ENCODE measurements at regions not wholly inside any gene's neighbourhood (a gene's known extent, or its start where the extent isn't known, plus 50 kb on each side); places are given as distances from the start of the nearest gene placed in this dataset.

GRCh38 chr9:12613071-12613470 lies 80.1 kb upstream of the TYRP1 start:
- Histone ChIP-seq H3K27me3 (ENCODE audit: insufficient read depth, low read length, poor library complexity) (no peaks in the 10 kb centered on the region), H2AFZ (ENCODE audit: low read depth, low read length) (no peak overlapping the region), H3K79me2 (ENCODE audit: insufficient read depth, low read length) (no peaks in the 10 kb centered on the region), H3K4me1 (ENCODE audit: insufficient read depth, low read length) (no peaks in the 10 kb centered on the region), H3K9me3 (ENCODE audit: insufficient read depth, low read length, severe bottlenecking) (no peaks in the 10 kb centered on the region), H3K4me2 (ENCODE audit: insufficient read depth, low read length) (no peak overlapping the region), H3K36me3 (ENCODE audit: insufficient read depth, low read length) (no peaks in the 10 kb centered on the region), H3K27ac (ENCODE audit: low read length) (no peak overlapping the region), H4K20me1 (ENCODE audit: insufficient read depth, low read length) (no peaks in the 10 kb centered on the region), H3K4me3 (ENCODE audit: low read depth in 1 of 2, low read length in 2 of 2) (no peak overlapping the region), H3K9ac (ENCODE audit: low read depth, low read length) (no peak overlapping the region)
- TF ChIP-seq EZH2 (IDR thresholded peaks at IDR 0.05; ENCODE audit: borderline replicate concordance, low read depth, low read length, severe bottlenecking) (no peak), CTCF (IDR thresholded peaks at IDR 0.05; ENCODE audit: borderline replicate concordance, extremely low read depth, low read length, poor library complexity, severe bottlenecking) (no peak)
- no peak for DNase-seq
- ATAC-seq (ENCODE audit: insufficient read depth, low read depth): no peak

DNA sequence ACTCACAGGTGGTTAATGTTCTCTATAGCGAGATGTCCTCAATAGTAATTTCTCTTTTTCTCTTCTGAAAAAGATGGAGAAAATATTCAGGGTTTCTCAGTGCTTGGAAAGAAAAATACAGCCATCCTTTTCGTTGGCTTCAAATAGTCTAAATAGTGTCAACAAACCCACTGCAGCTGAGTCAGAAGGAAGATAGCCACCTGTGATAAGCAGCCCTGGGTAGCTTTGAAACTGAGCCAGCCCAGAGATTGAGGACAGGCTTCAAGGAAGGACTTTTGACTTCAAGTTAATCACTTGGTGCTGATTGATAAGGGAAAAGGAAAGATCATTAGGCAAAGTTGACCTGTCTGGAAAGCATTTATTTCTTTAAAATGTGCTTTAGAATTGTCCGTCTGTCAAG lies 78.7 kb upstream of the TYRP1 start:
- DNase-seq (no peak), ATAC-seq (ENCODE audit: insufficient read depth, low read depth) (no peak)
- Histone ChIP-seq H2AFZ (ENCODE audit: low read depth, low read length) (no peak overlapping the region), H3K27ac (ENCODE audit: low read length) (no peak overlapping the region), H3K79me2 (ENCODE audit: insufficient read depth, low read length) (no peaks in the 10 kb centered on the region), H3K4me2 (ENCODE audit: insufficient read depth, low read length) (no peak overlapping the region), H3K4me3 (ENCODE audit: low read depth in 1 of 2, low read length in 2 of 2) (no peak overlapping the region), H3K36me3 (ENCODE audit: insufficient read depth, low read length) (no peaks in the 10 kb centered on the region), H4K20me1 (ENCODE audit: insufficient read depth, low read length) (no peaks in the 10 kb centered on the region), H3K9me3 (ENCODE audit: insufficient read depth, low read length, severe bottlenecking) (no peaks in the 10 kb centered on the region), H3K4me1 (ENCODE audit: insufficient read depth, low read length) (no peaks in the 10 kb centered on the region), H3K9ac (ENCODE audit: low read depth, low read length) (no peak overlapping the region), H3K27me3 (ENCODE audit: insufficient read depth, low read length, poor library complexity) (no peaks in the 10 kb centered on the region)
- TF ChIP-seq EZH2 (IDR thresholded peaks at IDR 0.05; ENCODE audit: borderline replicate concordance, low read depth, low read length, severe bottlenecking): no peak

- Histone ChIP-seq H3K4me2 (ENCODE audit: insufficient read depth, low read length) (no peak overlapping the region), H3K4me3 (ENCODE audit: low read depth in 1 of 2, low read length in 2 of 2) (no peak overlapping the region), H2AFZ (ENCODE audit: low read depth, low read length) (no peak overlapping the region), H3K36me3 (ENCODE audit: insufficient read depth, low read length) (no peaks in the 10 kb centered on the region), H4K20me1 (ENCODE audit: insufficient read depth, low read length) (no peaks in the 10 kb centered on the region), H3K79me2 (ENCODE audit: insufficient read depth, low read length) (no peaks in the 10 kb centered on the region), H3K27me3 (ENCODE audit: insufficient read depth, low read length, poor library complexity) (no peaks in the 10 kb centered on the region), H3K27ac (ENCODE audit: low read length) (no peak overlapping the region), H3K9ac (ENCODE audit: low read depth, low read length) (no peak overlapping the region), H3K4me1 (ENCODE audit: insufficient read depth, low read length) (no peaks in the 10 kb centered on the region), H3K9me3 (ENCODE audit: insufficient read depth, low read length, severe bottlenecking) (no peaks in the 10 kb centered on the region)
- ATAC-seq (ENCODE audit: insufficient read depth, low read depth) (no peak), DNase-seq (no peak)
- no peak for TF ChIP-seq CTCF (IDR thresholded peaks at IDR 0.05; ENCODE audit: borderline replicate concordance, extremely low read depth, low read length, poor library complexity, severe bottlenecking)
- no peak for TF ChIP-seq EZH2 (IDR thresholded peaks at IDR 0.05; ENCODE audit: borderline replicate concordance, low read depth, low read length, severe bottlenecking)
These were observed 74.2 kb upstream of the TYRP1 start for GRCh38 chr9:12618956-12619355.

GRCh38 chr9:12625844-12626243 lies 67.3 kb upstream of the TYRP1 start:
- Histone ChIP-seq H3K4me2 (ENCODE audit: insufficient read depth, low read length) (no peak overlapping the region), H3K27me3 (ENCODE audit: insufficient read depth, low read length, poor library complexity) (no peaks in the 10 kb centered on the region), H3K9me3 (ENCODE audit: insufficient read depth, low read length, severe bottlenecking) (no peaks in the 10 kb centered on the region), H3K9ac (ENCODE audit: low read depth, low read length) (no peak overlapping the region), H3K36me3 (ENCODE audit: insufficient read depth, low read length) (no peaks in the 10 kb centered on the region), H3K27ac (ENCODE audit: low read length) (no peak overlapping the region), H3K79me2 (ENCODE audit: insufficient read depth, low read length) (no peaks in the 10 kb centered on the region), H2AFZ (ENCODE audit: low read depth, low read length) (no peak overlapping the region), H4K20me1 (ENCODE audit: insufficient read depth, low read length) (no peaks in the 10 kb centered on the region), H3K4me3 (ENCODE audit: low read depth in 1 of 2, low read length in 2 of 2) (no peak overlapping the region), H3K4me1 (ENCODE audit: insufficient read depth, low read length) (no peaks in the 10 kb centered on the region)
- ATAC-seq (ENCODE audit: insufficient read depth, low read depth) (no peak), DNase-seq (no peak)
- TF ChIP-seq EZH2 (IDR thresholded peaks at IDR 0.05; ENCODE audit: borderline replicate concordance, low read depth, low read length, severe bottlenecking) (no peak), CTCF (IDR thresholded peaks at IDR 0.05; ENCODE audit: borderline replicate concordance, extremely low read depth, low read length, poor library complexity, severe bottlenecking) (no peak)
